Colonic mucosa (tissue), 4 donors: ENCODE measurements at regions not wholly inside any gene's neighbourhood (a gene's known extent, or its start where the extent isn't known, plus 50 kb on each side); places are given as distances from the start of the nearest gene placed in this dataset.

Experiments
- DNase-seq: peaks from one replicate; pipeline ENCODE4 v3.0.0-alpha.2; 2020
- H3K27ac ChIP-seq: fragments of 200-600 bp; one replicate; pipeline ENCODE4 v1.8.0; 2021
- H3K27me3 ChIP-seq: fragments of 200-600 bp; one replicate; pipeline ENCODE4 v1.8.0; 2021
- H3K36me3 ChIP-seq: fragments of 200-600 bp; one replicate; pipeline ENCODE4 v1.8.0; 2021
- H3K4me1 ChIP-seq: fragments of 200-600 bp; one replicate; pipeline ENCODE4 v1.8.0; 2021; ENCODE audit warnings: mild to moderate bottlenecking
- H3K4me3 ChIP-seq: fragments of 200-600 bp; one replicate; pipeline ENCODE4 v1.8.0; 2021
- H3K9ac ChIP-seq, 2 donors: one replicate each; pipeline ENCODE4 v1.7.0; 2013; ENCODE audit warnings: control low read depth in 2 of 2, low read depth in 2 of 2, low read length in 2 of 2
- H3K9me3 ChIP-seq: fragments of 200-600 bp; one replicate; pipeline ENCODE4 v1.8.0; 2021
- CTCF ChIP-seq: fragments of 200-600 bp; IDR thresholded peaks from one replicate; pipeline ENCODE4 v1.8.0; 2022; ENCODE audit warnings: antibody characterized with exemption, mild to moderate bottlenecking
- intact Hi-C: fragments of 100-400 bp; cut with DNase I; formaldehyde crosslinking; loops from one replicate; pipeline ENCODE4 v1.14.1; 2022
- donor health status: healthy.
- donor health status: DM: no; HTN: no; CAD: no.
- donor health status: DM: no; HTN: no; CAD: no.

- Histone ChIP-seq H3K27me3 (no peaks in the 10 kb centered on the region), H3K9me3 (no peaks in the 10 kb centered on the region), H3K4me3 (no peak overlapping the region), H3K36me3 (no peaks in the 10 kb centered on the region), H3K9ac (no peak overlapping the region), H3K4me1 (no peaks in the 10 kb centered on the region), H3K27ac (no peak overlapping the region)
- no peak for TF ChIP-seq CTCF
- intact Hi-C loops = no loop called here
- DNase-seq = no peak
Measured at GRCh38 chr6:88301256-88301655, 135.1 kb upstream of the CNR1 start.

GRCh38 chr6:88298066-88298845 lies 132.1 kb upstream of the CNR1 start:
- no peak overlapping the region for H3K4me3 ChIP-seq
- no peak overlapping the region for H3K9ac ChIP-seq
- H3K9me3 ChIP-seq = no peaks in the 10 kb centered on the region
- H3K36me3 ChIP-seq = no peaks in the 10 kb centered on the region
- H3K27ac ChIP-seq = no peak overlapping the region
- intact Hi-C loops = no loop called here
- H3K4me1 ChIP-seq = no peaks in the 10 kb centered on the region
- no peaks in the 10 kb centered on the region for H3K27me3 ChIP-seq
- TF ChIP-seq CTCF = no peak
- DNase-seq = no peak

GRCh38 chr6:88296694-88297093 lies 130.5 kb upstream of the CNR1 start:
- H3K27me3 ChIP-seq = no peaks in the 10 kb centered on the region
- intact Hi-C loops = no loop called here
- no peak overlapping the region for H3K4me3 ChIP-seq

GRCh38 chr6:88295663-88296062 lies 129.5 kb upstream of the CNR1 start:
- no peak for TF ChIP-seq CTCF
- Histone ChIP-seq H3K9ac (no peak overlapping the region), H3K27ac (no peak overlapping the region), H3K27me3 (no peaks in the 10 kb centered on the region), H3K4me1 (no peaks in the 10 kb centered on the region), H3K9me3 (no peaks in the 10 kb centered on the region), H3K4me3 (no peak overlapping the region), H3K36me3 (no peaks in the 10 kb centered on the region)
- no peak for DNase-seq
- intact Hi-C loops = no loop called here

More at GRCh38 chr6:88296694-88297093, 130.5 kb upstream of the CNR1 start:
- TF ChIP-seq CTCF = no peak
- Histone ChIP-seq H3K36me3 (no peaks in the 10 kb centered on the region), H3K9me3 (no peaks in the 10 kb centered on the region), H3K9ac (no peak overlapping the region), H3K4me1 (no peaks in the 10 kb centered on the region), H3K27ac (no peak overlapping the region)
- no peak for DNase-seq

- Histone ChIP-seq H3K27ac (no peak overlapping the region), H3K9ac (no peak overlapping the region), H3K4me3 (no peak overlapping the region), H3K27me3 (no peaks in the 10 kb centered on the region), H3K4me1 (no peaks in the 10 kb centered on the region), H3K9me3 (no peaks in the 10 kb centered on the region), H3K36me3 (no peaks in the 10 kb centered on the region)
- TF ChIP-seq CTCF = no peak
- no peak for DNase-seq
- intact Hi-C loops = no loop called here
Measured at GRCh38 chr6:88294702-88295101, 128.6 kb upstream of the CNR1 start.
